IPS DF 19.7 (cell line): ENCODE measurements at regions not wholly inside any gene's neighbourhood (a gene's known extent, or its start where the extent isn't known, plus 50 kb on each side); places are given as distances from the start of the nearest gene placed in this dataset.
"Not testable (repeated sequence)": the region's sequence is repeated elsewhere in the genome, so short reads cannot be mapped to it uniquely, and the experiment has no call there.

Experiments used
- DNase-seq: peaks from one replicate; pipeline ENCODE4 v3.0.0-alpha.2; 2013; ENCODE audit warnings: low read depth, low spot score

GRCh38 chr12:89227774-89228173 lies 124.5 kb downstream of the DUSP6 start:
- DNase-seq = no peak

GRCh38 chr12:89225808-89226411 lies 126.4 kb downstream of the DUSP6 start:
- DNase-seq = peak; percentile 78

- no peak for DNase-seq
Observed at GRCh38 chr12:89225401-89225800, 126.9 kb downstream of the DUSP6 start.

GRCh38 chr12:89222580-89222979 lies 129.7 kb downstream of the DUSP6 start:
- not testable (repeated sequence) for DNase-seq

GRCh38 chr12:89217472-89217871 lies 134.8 kb downstream of the DUSP6 start:
- no peak for DNase-seq

- no peak for DNase-seq
Observed at GRCh38 chr12:89216211-89216952, 135.9 kb downstream of the DUSP6 start.

GRCh38 chr12:89215196-89215595 lies 137.1 kb downstream of the DUSP6 start:
- DNase-seq = no peak

GRCh38 chr12:89213747-89214146 lies 138.6 kb downstream of the DUSP6 start:
- DNase-seq = no peak

- no peak for DNase-seq
Observed at GRCh38 chr12:89213139-89213538, 139.2 kb downstream of the DUSP6 start.

- no peak for DNase-seq
Observed at GRCh38 chr12:89212339-89212771, 139.9 kb downstream of the DUSP6 start.

- no peak for DNase-seq
Observed at GRCh38 chr12:89211456-89211855, 140.8 kb downstream of the DUSP6 start.

- no peak for DNase-seq
Observed at GRCh38 chr12:89210277-89210676, 142.0 kb downstream of the DUSP6 start.

- no peak for DNase-seq
Observed at GRCh38 chr12:89208661-89209096, 143.6 kb downstream of the DUSP6 start.

- DNase-seq = no peak
Observed at GRCh38 chr12:89206390-89206789, 145.9 kb downstream of the DUSP6 start.

GRCh38 chr12:89205517-89205916 lies 146.8 kb downstream of the DUSP6 start:
- DNase-seq = no peak

GRCh38 chr12:89203144-89203543 lies 149.2 kb downstream of the DUSP6 start:
- DNase-seq = no peak

- DNase-seq = no peak
Observed at GRCh38 chr12:89200217-89200616, 152.1 kb downstream of the DUSP6 start.

GRCh38 chr12:89195470-89195869 lies 156.8 kb downstream of the DUSP6 start:
- no peak for DNase-seq

GRCh38 chr12:89194683-89195082 lies 157.6 kb downstream of the DUSP6 start:
- DNase-seq = no peak

- DNase-seq = no peak
Observed at GRCh38 chr12:89192429-89192828, 159.9 kb downstream of the DUSP6 start.

GRCh38 chr12:89191597-89191996 lies 160.7 kb downstream of the DUSP6 start:
- not testable (repeated sequence) for DNase-seq

GRCh38 chr12:89189448-89189847 lies 162.9 kb downstream of the DUSP6 start:
- DNase-seq = no peak

- DNase-seq = no peak
Observed at GRCh38 chr12:89187507-89187906, 164.8 kb downstream of the DUSP6 start.
